Esophagus (tissue), 2 donors: ENCODE measurements at regions not wholly inside any gene's neighbourhood (a gene's known extent, or its start where the extent isn't known, plus 50 kb on each side); places are given as distances from the start of the nearest gene placed in this dataset.

Experiments used
- H3K27ac ChIP-seq, 2 donors: one replicate each; pipeline ENCODE4 v1.5.1; 2013; ENCODE audit warnings: low read depth in 2 of 2, mild to moderate bottlenecking in 2 of 2, inconsistent platforms in 1 of 2, low read length in 1 of 2, moderate library complexity in 1 of 2
- H3K27me3 ChIP-seq, 2 donors: one replicate each; pipeline ENCODE4 v1.6.1; 2013; ENCODE audit warnings: low read length in 2 of 2, control low read depth in 1 of 2, mild to moderate bottlenecking in 1 of 2; ENCODE audit not compliant: insufficient read depth in 2 of 2, control insufficient read depth in 1 of 2
- H3K36me3 ChIP-seq, 2 donors: one replicate each; pipeline ENCODE4 v1.6.1; 2013; ENCODE audit warnings: low read length in 1 of 2; ENCODE audit not compliant: control insufficient read depth in 2 of 2, insufficient read depth in 2 of 2
- H3K4me1 ChIP-seq, 2 donors: one replicate each; pipeline ENCODE4 v1.6.1; 2013; ENCODE audit warnings: low read length in 1 of 2; ENCODE audit not compliant: control insufficient read depth in 2 of 2, insufficient read depth in 2 of 2
- H3K4me3 ChIP-seq, 2 donors: one replicate each; pipeline ENCODE4 v1.5.1; 2013; ENCODE audit warnings: low read length in 2 of 2, mild to moderate bottlenecking in 2 of 2, low read depth in 1 of 2, moderate library complexity in 1 of 2
- H3K9me3 ChIP-seq, 2 donors: one replicate each; pipeline ENCODE4 v1.6.1; 2013; ENCODE audit warnings: mild to moderate bottlenecking in 2 of 2, low read depth in 1 of 2, low read length in 1 of 2, moderate library complexity in 1 of 2; ENCODE audit not compliant: control insufficient read depth in 2 of 2, insufficient read depth in 1 of 2
- WGBS, 2 donors: extraction: QIAGEN DNeasy Blood & Tissue Kit; methylation state at CpG; one replicate each; pipeline ENCODE4 v1.1.7; 2013; 5-methylcytosine and 5-hydroxymethylcytosine counted together
- donor health status: healthy with polysubstance abuse.
- donor health status: Bipolar disorder and iron deficiency.

DNA sequence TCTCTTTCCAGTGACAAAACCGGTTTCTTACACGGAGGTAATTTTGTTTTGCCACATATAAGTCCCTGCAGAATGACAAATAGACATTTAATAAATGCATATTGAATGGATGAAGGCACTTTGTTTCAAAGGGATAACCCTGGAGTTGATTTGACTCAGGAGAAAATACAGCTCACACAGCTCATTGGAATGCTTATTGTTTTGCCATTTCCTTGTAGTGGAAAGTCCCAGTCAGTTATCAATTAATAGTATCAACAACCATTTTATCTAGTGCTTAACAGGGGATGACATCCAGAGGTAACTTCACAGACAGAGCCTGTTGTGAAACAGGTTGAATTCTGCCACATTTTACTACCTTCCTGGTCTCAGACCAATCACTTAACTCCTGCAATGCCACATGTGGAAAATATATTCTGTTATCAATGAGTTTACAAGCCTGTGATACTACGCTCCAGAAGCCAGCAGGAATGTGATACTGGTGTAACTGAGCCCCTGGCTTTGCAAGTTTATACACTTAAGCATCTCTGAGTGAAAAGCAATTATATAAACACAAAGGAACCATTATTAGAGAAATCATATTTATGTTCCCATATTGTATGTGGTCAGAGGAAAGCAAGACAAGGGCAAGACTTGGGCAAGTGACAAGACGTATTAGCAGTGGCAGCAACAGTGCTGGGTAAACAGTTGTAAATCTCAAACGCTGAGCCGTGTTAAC, 123.1 kb upstream of the ANKRD55 start:
- H3K27ac ChIP-seq: no peak overlapping the region
- peaks cover 0 to 6% of the 10 kb centered on the region in 2 donors for H3K4me1 ChIP-seq
- no peak overlapping the region for H3K4me3 ChIP-seq
- H3K36me3 ChIP-seq: no peaks in the 10 kb centered on the region
- H3K9me3 ChIP-seq: no peaks in the 10 kb centered on the region
- no peaks in the 10 kb centered on the region for H3K27me3 ChIP-seq
- 49 to 58% methylated on average over 6 of the region's 6 CpGs for WGBS, 2 donors

DNA sequence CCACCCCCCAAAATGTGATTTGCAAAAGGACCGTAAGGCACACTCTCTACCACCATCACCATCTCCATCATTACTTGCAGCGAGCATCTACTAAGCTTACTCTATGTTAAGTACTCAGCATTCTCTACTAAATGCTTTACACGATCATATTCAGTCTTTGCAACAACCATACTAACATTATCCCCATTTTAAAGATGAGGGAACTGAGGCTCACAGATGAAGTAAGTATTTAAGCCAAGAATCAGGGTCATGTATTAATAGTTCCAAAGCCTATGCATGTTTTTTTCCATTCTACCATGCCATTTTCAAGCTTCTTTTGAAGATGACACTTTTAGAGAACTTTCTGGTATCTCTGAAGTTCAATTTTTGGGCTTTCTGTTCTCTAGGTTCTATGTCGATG, 121.7 kb upstream of the ANKRD55 start:
- H3K27ac ChIP-seq: no peak overlapping the region
- H3K36me3 ChIP-seq: no peaks in the 10 kb centered on the region
- 85 to 95% methylated on average over 4 of the region's 4 CpGs for WGBS, 2 donors
- peaks cover 0 to 6% of the 10 kb centered on the region in 2 donors for H3K4me1 ChIP-seq
- H3K4me3 ChIP-seq: no peak overlapping the region
- no peaks in the 10 kb centered on the region for H3K9me3 ChIP-seq
- H3K27me3 ChIP-seq: no peaks in the 10 kb centered on the region

- Histone ChIP-seq H3K27me3 (no peaks in the 10 kb centered on the region), H3K36me3 (no peaks in the 10 kb centered on the region), H3K9me3 (no peaks in the 10 kb centered on the region), H3K27ac (no peak overlapping the region), H3K4me1 (no peaks in the 10 kb centered on the region), H3K4me3 (no peak overlapping the region)
- 81 to 82% methylated on average over 4 of the region's 4 CpGs for WGBS, 2 donors
Observed at GRCh38 chr5:56352808-56353590, 119.9 kb upstream of the ANKRD55 start.

DNA sequence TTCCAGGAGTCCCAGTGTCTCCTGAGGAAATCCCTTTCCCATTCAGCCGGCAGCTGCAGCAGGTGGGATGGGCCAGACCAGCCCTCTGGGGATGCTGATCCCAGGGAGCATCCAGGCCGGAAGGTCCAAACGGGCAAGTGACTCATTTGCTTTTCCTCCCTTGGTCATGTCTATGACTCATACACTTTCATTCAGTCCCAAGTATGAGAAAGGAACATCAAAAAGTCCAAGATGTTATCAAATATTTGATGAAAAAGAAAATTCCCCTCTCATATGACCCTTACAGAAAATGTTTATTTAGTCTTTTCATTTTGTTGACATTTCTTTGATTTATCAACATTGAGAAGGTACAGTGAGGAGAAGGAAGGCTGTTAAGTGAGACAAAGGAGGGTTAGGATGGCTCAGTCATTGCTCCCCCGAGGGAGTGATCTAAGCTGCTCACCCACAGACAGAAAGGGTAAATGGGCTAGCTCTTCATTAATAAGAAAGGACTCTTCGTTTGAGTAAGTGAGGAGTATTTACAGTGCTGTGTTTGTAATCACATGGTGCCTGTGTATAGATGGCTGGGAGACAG, 117.6 kb upstream of the ANKRD55 start:
- no peak overlapping the region for H3K27ac ChIP-seq
- no peaks in the 10 kb centered on the region for H3K27me3 ChIP-seq
- 23 to 36% methylated on average over 5 of the region's 5 CpGs for WGBS, 2 donors
- H3K4me3 ChIP-seq: no peak overlapping the region
- no peaks in the 10 kb centered on the region for H3K4me1 ChIP-seq
- no peaks in the 10 kb centered on the region for H3K36me3 ChIP-seq
- no peaks in the 10 kb centered on the region for H3K9me3 ChIP-seq

- Histone ChIP-seq H3K27ac (no peak overlapping the region), H3K27me3 (no peaks in the 10 kb centered on the region), H3K36me3 (no peaks in the 10 kb centered on the region), H3K9me3 (no peaks in the 10 kb centered on the region), H3K4me3 (no peak overlapping the region), H3K4me1 (no peaks in the 10 kb centered on the region)
- 57 to 71% methylated on average over 3 of the region's 3 CpGs for WGBS, 2 donors
Observed at GRCh38 chr5:56350011-56350596, 117.0 kb upstream of the ANKRD55 start.

GRCh38 chr5:56349461-56349860, 116.3 kb upstream of the ANKRD55 start:
- 92 to 95% methylated on average over 5 of the region's 5 CpGs for WGBS, 2 donors
- no peak overlapping the region for H3K4me3 ChIP-seq
- H3K36me3 ChIP-seq: no peaks in the 10 kb centered on the region
- H3K4me1 ChIP-seq: no peaks in the 10 kb centered on the region
- no peaks in the 10 kb centered on the region for H3K9me3 ChIP-seq
- no peak overlapping the region for H3K27ac ChIP-seq
- no peaks in the 10 kb centered on the region for H3K27me3 ChIP-seq

GRCh38 chr5:56346741-56347535, 113.8 kb upstream of the ANKRD55 start:
- H3K27me3 ChIP-seq: no peaks in the 10 kb centered on the region
- no peaks in the 10 kb centered on the region for H3K9me3 ChIP-seq
- 69 to 85% methylated on average over 2 of the region's 2 CpGs for WGBS, 2 donors
- H3K36me3 ChIP-seq: no peaks in the 10 kb centered on the region
- no peak overlapping the region for H3K27ac ChIP-seq
- no peaks in the 10 kb centered on the region for H3K4me1 ChIP-seq
- H3K4me3 ChIP-seq: no peak overlapping the region

- no peaks in the 10 kb centered on the region for H3K4me1 ChIP-seq
- H3K27ac ChIP-seq: no peak overlapping the region
- H3K36me3 ChIP-seq: no peaks in the 10 kb centered on the region
- no peaks in the 10 kb centered on the region for H3K27me3 ChIP-seq
- WGBS, 2 donors: 93 to 95% methylated on average over 5 of the region's 5 CpGs
- H3K9me3 ChIP-seq: no peaks in the 10 kb centered on the region
- no peak overlapping the region for H3K4me3 ChIP-seq
Observed at GRCh38 chr5:56346044-56346710, 113.0 kb upstream of the ANKRD55 start.

DNA sequence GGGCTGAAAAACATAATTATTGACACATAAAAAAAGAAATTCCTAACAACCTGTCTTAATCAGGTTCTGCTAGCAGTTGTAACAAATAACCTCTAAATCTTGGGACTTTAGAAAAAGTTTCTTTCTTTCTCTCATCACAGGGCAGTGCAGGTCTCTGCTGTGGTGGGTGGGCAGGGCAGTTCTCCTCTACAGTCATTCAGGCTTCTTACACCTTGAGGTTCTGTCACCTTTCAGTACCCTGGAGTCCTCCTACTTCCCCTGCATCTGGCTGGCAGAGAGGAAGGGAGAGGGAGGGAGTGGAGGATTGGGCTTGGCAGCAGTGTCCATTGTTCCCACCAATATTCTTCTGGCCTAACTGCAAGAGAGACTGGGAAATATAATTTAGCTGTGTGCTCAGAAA, 112.2 kb upstream of the ANKRD55 start:
- no peak overlapping the region for H3K4me3 ChIP-seq
- H3K9me3 ChIP-seq: no peaks in the 10 kb centered on the region
- H3K27ac ChIP-seq: no peak overlapping the region
- no peaks in the 10 kb centered on the region for H3K27me3 ChIP-seq
- H3K4me1 ChIP-seq: no peaks in the 10 kb centered on the region
- H3K36me3 ChIP-seq: no peaks in the 10 kb centered on the region
